Large intestine (tissue), 3 donors: ENCODE measurements at regions not wholly inside any gene's neighbourhood (a gene's known extent, or its start where the extent isn't known, plus 50 kb on each side); places are given as distances from the start of the nearest gene placed in this dataset.

Experiments
- DNase-seq, 2 donors: peaks; one replicate each; pipeline versions ENCODE4 v3.0.0 to v3.0.0-alpha.2; 2013
- H3K27ac ChIP-seq: one replicate; pipeline ENCODE4 v1.5.1; 2013; ENCODE audit warnings: low read length
- H3K27me3 ChIP-seq: 2 replicates; pipeline ENCODE4 v1.6.1; 2013; ENCODE audit warnings: low read length; ENCODE audit not compliant: control insufficient read depth, insufficient read depth
- H3K36me3 ChIP-seq: 2 replicates; pipeline ENCODE4 v1.6.1; 2013; ENCODE audit warnings: low read length; ENCODE audit not compliant: control insufficient read depth, insufficient read depth
- H3K4me1 ChIP-seq: one replicate; pipeline ENCODE4 v1.6.1; 2013; ENCODE audit warnings: low read length; ENCODE audit not compliant: control insufficient read depth, insufficient read depth
- H3K4me3 ChIP-seq: one replicate; pipeline ENCODE4 v1.5.1; 2013; ENCODE audit warnings: low read length
- H3K9me3 ChIP-seq: one replicate; pipeline ENCODE4 v1.6.1; 2013; ENCODE audit warnings: mild to moderate bottlenecking, low read depth, low read length, moderate library complexity; ENCODE audit not compliant: control insufficient read depth
- WGBS: methylation state at CpG from one replicate; pipeline ENCODE4 v1.1.5; 2013; ENCODE audit warnings: low lambda C conversion rate; ENCODE audit not compliant: insufficient coverage; 5-methylcytosine and 5-hydroxymethylcytosine counted together

GRCh38 chr4:126264839-126265238, 950.1 kb downstream of the FAT4 start:
- Histone ChIP-seq H3K4me1 (no peaks in the 10 kb centered on the region), H3K9me3 (no peaks in the 10 kb centered on the region), H3K4me3 (no peak overlapping the region), H3K27me3 (no peaks in the 10 kb centered on the region), H3K27ac (no peak overlapping the region), H3K36me3 (no peaks in the 10 kb centered on the region)
- no peak for DNase-seq

GRCh38 chr4:126265888-126266287, 951.1 kb downstream of the FAT4 start:
- no peaks in the 10 kb centered on the region for H3K4me1 ChIP-seq
- no peaks in the 10 kb centered on the region for H3K27me3 ChIP-seq
- no peak for DNase-seq
- H3K4me3 ChIP-seq: no peak overlapping the region
- no peaks in the 10 kb centered on the region for H3K9me3 ChIP-seq
- H3K36me3 ChIP-seq: no peaks in the 10 kb centered on the region
- H3K27ac ChIP-seq: no peak overlapping the region

GRCh38 chr4:126267689-126268088, 952.9 kb downstream of the FAT4 start:
- Histone ChIP-seq H3K9me3 (no peaks in the 10 kb centered on the region), H3K4me1 (no peaks in the 10 kb centered on the region), H3K4me3 (no peak overlapping the region), H3K27ac (no peak overlapping the region), H3K27me3 (no peaks in the 10 kb centered on the region), H3K36me3 (no peaks in the 10 kb centered on the region)
- 86% methylated on average over 1 of the region's 1 CpG for WGBS
- DNase-seq: no peak

DNA sequence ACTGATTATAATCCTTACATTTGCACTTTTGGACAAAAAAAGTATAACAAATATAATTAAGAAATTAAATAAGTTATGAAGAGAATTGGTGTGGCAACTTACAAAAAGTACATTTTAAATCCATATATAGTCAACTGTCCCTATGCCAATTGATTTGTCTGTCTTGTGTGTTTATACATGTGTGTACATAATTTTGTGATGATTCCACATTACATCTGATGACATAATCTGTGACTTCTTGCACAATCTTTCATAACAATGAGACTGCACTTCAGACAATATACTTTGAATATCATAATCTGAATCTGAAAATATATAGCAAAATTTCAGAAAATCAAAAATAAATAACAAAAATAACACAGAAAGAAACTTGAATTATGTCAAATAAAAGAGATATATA, 953.4 kb downstream of the FAT4 start:
- no peaks in the 10 kb centered on the region for H3K36me3 ChIP-seq
- H3K27me3 ChIP-seq: no peaks in the 10 kb centered on the region
- DNase-seq: no peak
- H3K4me3 ChIP-seq: no peak overlapping the region
- H3K27ac ChIP-seq: no peak overlapping the region
- H3K9me3 ChIP-seq: no peaks in the 10 kb centered on the region
- no peaks in the 10 kb centered on the region for H3K4me1 ChIP-seq

DNA sequence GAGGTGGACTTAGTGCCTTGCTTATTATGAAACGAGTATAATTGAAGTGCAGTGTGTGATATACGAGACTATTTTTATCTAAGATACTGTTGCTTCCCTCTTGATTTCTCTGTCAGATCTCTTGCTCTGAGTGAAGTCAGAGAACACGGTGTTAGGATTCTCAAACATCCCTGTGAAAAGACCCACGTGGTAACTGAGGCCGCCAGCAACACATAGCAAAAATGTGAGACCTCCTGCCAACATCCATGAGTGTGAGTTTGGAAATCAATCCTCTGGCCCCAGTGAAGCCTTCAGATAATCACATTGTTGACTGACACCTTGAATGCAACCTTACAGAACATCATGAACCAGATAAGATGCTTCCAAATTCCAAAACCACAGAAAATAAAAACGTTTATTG, 954.4 kb downstream of the FAT4 start:
- Histone ChIP-seq H3K4me1 (no peaks in the 10 kb centered on the region), H3K27me3 (no peaks in the 10 kb centered on the region), H3K4me3 (no peak overlapping the region), H3K36me3 (no peaks in the 10 kb centered on the region), H3K27ac (no peak overlapping the region), H3K9me3 (no peaks in the 10 kb centered on the region)
- WGBS: no CpG with 5 or more reads among the region's 6 CpGs
- DNase-seq: no peak

DNA sequence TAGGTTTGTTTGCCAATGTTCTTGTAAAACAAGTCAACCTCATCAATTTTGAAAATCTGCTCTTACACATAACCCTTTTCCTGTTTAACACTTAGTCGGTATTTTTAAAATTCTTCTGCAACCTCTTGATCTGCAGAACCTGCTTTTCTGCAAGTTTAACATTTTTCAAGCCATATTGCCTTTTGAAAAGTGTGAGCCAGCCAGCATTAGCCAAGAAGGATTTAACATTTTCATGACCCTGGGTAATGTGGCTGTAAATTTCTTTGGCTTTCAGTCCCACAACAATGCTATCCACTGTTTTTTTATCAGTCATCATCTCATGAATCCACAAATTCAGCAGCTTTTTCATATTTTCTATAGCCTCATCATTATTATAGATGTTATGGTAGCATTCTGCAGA, 956.5 kb downstream of the FAT4 start:
- no peaks in the 10 kb centered on the region for H3K4me1 ChIP-seq
- H3K27me3 ChIP-seq: no peaks in the 10 kb centered on the region
- no peak overlapping the region for H3K27ac ChIP-seq
- no peaks in the 10 kb centered on the region for H3K36me3 ChIP-seq
- H3K4me3 ChIP-seq: no peak overlapping the region
- DNase-seq: no peak
- no peaks in the 10 kb centered on the region for H3K9me3 ChIP-seq
- 86% methylated on average over 1 of the region's 1 CpG for WGBS

GRCh38 chr4:126273746-126274145, 959.0 kb downstream of the FAT4 start:
- Histone ChIP-seq H3K4me3 (no peak overlapping the region), H3K27ac (no peak overlapping the region), H3K36me3 (no peaks in the 10 kb centered on the region), H3K4me1 (no peaks in the 10 kb centered on the region), H3K27me3 (no peaks in the 10 kb centered on the region), H3K9me3 (no peaks in the 10 kb centered on the region)
- DNase-seq: no peak
- 33% methylated on average over 1 of the region's 2 CpGs for WGBS

- WGBS: 71% methylated on average over 1 of the region's 1 CpG
- Histone ChIP-seq H3K4me1 (no peaks in the 10 kb centered on the region), H3K9me3 (no peaks in the 10 kb centered on the region), H3K27me3 (no peaks in the 10 kb centered on the region), H3K4me3 (no peak overlapping the region), H3K27ac (no peak overlapping the region), H3K36me3 (no peaks in the 10 kb centered on the region)
- DNase-seq: no peak
Measured at GRCh38 chr4:126291886-126292285, 977.1 kb downstream of the FAT4 start.

GRCh38 chr4:126298271-126298670, 983.5 kb downstream of the FAT4 start:
- Histone ChIP-seq H3K4me1 (no peaks in the 10 kb centered on the region), H3K36me3 (no peaks in the 10 kb centered on the region), H3K4me3 (no peak overlapping the region), H3K9me3 (peaks cover 2% of the 10 kb centered on the region), H3K27ac (no peak overlapping the region), H3K27me3 (no peaks in the 10 kb centered on the region)
- no peak for DNase-seq
- WGBS: no CpG with 5 or more reads among the region's 1 CpG

- H3K9me3 ChIP-seq: no peaks in the 10 kb centered on the region
- no peak overlapping the region for H3K4me3 ChIP-seq
- H3K4me1 ChIP-seq: no peaks in the 10 kb centered on the region
- no peak overlapping the region for H3K27ac ChIP-seq
- no peaks in the 10 kb centered on the region for H3K27me3 ChIP-seq
- no peak for DNase-seq
- 75% methylated on average over 1 of the region's 5 CpGs for WGBS
- H3K36me3 ChIP-seq: no peaks in the 10 kb centered on the region
Measured at GRCh38 chr4:126306152-126306869, 991.6 kb downstream of the FAT4 start.

DNA sequence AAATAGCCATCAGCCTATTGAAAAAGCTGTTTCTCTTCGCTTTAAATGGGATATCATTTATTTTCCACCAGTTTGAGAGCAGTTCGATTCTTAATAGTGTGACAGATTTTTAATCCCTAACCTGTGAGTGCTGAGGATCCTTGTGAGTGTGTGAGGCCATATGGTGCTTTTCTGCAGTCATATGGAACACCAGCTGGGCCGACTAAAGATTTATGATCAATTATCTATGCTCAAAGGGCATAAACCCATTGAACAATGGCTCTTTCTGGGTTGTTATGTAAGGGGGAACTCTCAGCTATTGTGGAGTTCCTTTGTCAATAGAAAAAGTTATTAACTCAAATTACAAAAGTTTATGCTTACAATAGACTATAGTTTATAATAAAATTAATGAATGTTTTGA, 1003.6 kb downstream of the FAT4 start:
- Histone ChIP-seq H3K36me3 (no peaks in the 10 kb centered on the region), H3K27ac (no peak overlapping the region), H3K4me3 (no peak overlapping the region), H3K27me3 (no peaks in the 10 kb centered on the region), H3K9me3 (no peaks in the 10 kb centered on the region), H3K4me1 (no peaks in the 10 kb centered on the region)
- DNase-seq: no peak
- 100% methylated on average over 1 of the region's 3 CpGs for WGBS
